ENCODE measurements at regions not wholly inside any gene's neighbourhood (a gene's known extent, or its start where the extent isn't known, plus 50 kb on each side); places are given as distances from the start of the nearest gene placed in this dataset.
"Not testable (repeated sequence)": the region's sequence is repeated elsewhere in the genome, so short reads cannot be mapped to it uniquely, and the experiment has no call there.

- in situ Hi-C loops (cut with HindIII; ENCODE audit: low pct_ligation_motif_present, low pct_unique_long_range_greater_than_20kb, low sequenced_read_pairs) = no loop called here
Measured at GRCh38 chr13:88031980-88032559, 360.9 kb downstream of the SLITRK5 start.

GRCh38 chr13:88036205-88036604 lies 365.0 kb downstream of the SLITRK5 start:
- DNase-seq; in situ Hi-C loops (cut with HindIII; ENCODE audit: low pct_ligation_motif_present, low pct_unique_long_range_greater_than_20kb, low sequenced_read_pairs): not testable (repeated sequence)

More at GRCh38 chr13:88031980-88032559, 360.9 kb downstream of the SLITRK5 start:
- DNase-seq = peak; percentile 41

GRCh38 chr13:88042489-88042888 lies 371.3 kb downstream of the SLITRK5 start:
- no peak for DNase-seq

GRCh38 chr13:88051746-88052482 lies 380.7 kb downstream of the SLITRK5 start:
- no peak for DNase-seq
- in situ Hi-C loops (cut with HindIII; ENCODE audit: low pct_ligation_motif_present, low pct_unique_long_range_greater_than_20kb, low sequenced_read_pairs) = no loop called here

More at GRCh38 chr13:88042489-88042888, 371.3 kb downstream of the SLITRK5 start:
- in situ Hi-C loops (cut with HindIII; ENCODE audit: low pct_ligation_motif_present, low pct_unique_long_range_greater_than_20kb, low sequenced_read_pairs) = no loop called here

DNA sequence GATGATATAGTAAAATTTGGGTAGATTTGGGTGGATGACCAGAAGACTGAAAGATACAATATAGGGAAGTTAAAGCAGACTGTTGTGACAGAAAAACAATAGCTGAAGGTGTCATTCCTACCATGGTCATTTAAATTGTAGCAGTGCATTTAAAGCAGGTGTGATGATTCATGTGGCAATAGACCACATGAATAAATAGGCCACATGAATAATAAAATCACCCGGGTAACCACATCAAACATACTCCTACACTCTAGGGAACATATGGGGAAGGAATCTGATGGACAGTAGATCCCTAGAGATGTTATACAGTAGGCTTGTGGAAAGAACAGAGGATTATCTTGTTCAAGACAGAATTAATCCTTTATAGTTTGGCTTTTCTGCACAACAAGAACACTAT lies 392.6 kb downstream of the SLITRK5 start:
- no peak for DNase-seq
- in situ Hi-C loops (cut with HindIII; ENCODE audit: low pct_ligation_motif_present, low pct_unique_long_range_greater_than_20kb, low sequenced_read_pairs) = no loop called here

DNA sequence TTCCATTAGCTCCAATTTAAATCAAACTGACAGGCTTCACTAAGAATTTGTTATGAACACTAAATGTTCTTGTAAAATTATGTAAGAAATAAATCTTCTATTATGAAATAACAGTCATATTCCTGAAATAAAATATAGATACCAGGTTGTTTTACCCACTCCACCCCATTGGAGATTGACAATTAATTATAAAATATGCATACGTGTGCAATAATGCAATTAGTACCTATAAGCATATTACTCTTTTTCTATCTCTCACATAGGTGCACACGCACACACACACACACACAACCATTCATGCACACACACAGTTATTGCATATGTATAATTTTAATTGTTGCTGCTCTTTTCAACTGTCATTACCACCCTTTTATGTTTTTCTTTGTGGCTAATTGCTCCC lies 395.7 kb downstream of the SLITRK5 start:
- no peak for DNase-seq
- in situ Hi-C loops (cut with HindIII; ENCODE audit: low pct_ligation_motif_present, low pct_unique_long_range_greater_than_20kb, low sequenced_read_pairs) = no loop called here

- in situ Hi-C loops (cut with HindIII; ENCODE audit: low pct_ligation_motif_present, low pct_unique_long_range_greater_than_20kb, low sequenced_read_pairs) = no loop called here
- peak; percentile 2 for DNase-seq
Measured at GRCh38 chr13:88068316-88068715, 397.1 kb downstream of the SLITRK5 start.

DNA sequence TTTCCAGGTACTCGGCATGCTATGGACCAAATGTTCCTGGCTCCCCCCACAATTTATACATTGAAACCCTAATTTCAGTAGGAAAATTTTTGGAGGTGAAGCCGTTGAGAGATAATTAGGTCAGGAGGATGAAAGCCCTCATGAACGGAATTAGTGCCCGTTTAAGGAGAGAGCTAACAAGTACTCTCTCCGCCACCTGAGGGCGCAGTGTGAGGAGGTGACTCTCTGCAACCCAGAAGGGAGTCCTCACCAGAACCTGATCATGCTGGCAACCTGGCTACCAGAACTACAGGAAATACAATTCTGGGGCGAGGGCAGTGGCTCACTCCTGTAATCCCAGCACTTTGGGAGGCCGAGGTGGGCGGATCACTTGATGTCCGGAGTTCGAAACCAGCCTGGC lies 397.8 kb downstream of the SLITRK5 start:
- no peak for DNase-seq
- in situ Hi-C loops (cut with HindIII; ENCODE audit: low pct_ligation_motif_present, low pct_unique_long_range_greater_than_20kb, low sequenced_read_pairs) = no loop called here

GRCh38 chr13:88071371-88071770 lies 400.2 kb downstream of the SLITRK5 start:
- in situ Hi-C loops (cut with HindIII; ENCODE audit: low pct_ligation_motif_present, low pct_unique_long_range_greater_than_20kb, low sequenced_read_pairs) = no loop called here

DNA sequence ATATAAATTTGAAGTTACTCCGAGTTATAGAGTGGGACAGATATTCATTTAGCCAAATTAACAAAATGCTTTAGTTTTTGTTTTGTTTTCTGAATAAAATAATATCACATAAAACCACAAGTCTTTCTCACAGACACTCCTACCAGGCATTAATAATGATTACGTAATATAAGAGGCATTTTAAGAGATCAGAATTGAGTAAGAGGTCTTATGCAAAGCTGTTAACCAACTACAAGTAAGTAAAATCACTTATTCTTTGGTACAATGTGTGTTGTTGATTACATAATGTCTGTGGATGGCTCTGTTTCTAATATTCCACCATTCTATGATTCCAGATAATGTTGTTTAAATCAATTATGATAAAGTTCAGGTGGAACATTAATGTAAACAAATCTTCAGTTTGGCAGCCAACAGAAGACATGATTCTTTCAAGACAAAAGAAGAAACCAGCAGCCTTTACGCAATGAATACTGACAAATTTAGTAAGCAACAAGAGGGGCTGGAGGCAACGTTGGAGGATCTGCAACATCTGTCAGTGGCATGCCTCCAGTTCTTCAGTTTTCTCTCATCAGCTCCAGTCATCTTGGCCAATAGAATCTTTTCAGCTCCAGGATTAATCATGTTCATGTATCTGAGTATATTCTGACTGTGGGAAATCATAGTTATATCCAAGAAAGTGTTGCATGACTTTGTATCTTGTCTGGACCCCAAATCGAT lies 403.8 kb downstream of the SLITRK5 start:
- no peak for DNase-seq
- in situ Hi-C loops (cut with HindIII; ENCODE audit: low pct_ligation_motif_present, low pct_unique_long_range_greater_than_20kb, low sequenced_read_pairs) = no loop called here

More at GRCh38 chr13:88071371-88071770, 400.2 kb downstream of the SLITRK5 start:
- DNase-seq = no peak

- in situ Hi-C loops (cut with HindIII; ENCODE audit: low pct_ligation_motif_present, low pct_unique_long_range_greater_than_20kb, low sequenced_read_pairs) = no loop called here
- no peak for DNase-seq
Measured at GRCh38 chr13:88085036-88085435, 413.9 kb downstream of the SLITRK5 start.

DNA sequence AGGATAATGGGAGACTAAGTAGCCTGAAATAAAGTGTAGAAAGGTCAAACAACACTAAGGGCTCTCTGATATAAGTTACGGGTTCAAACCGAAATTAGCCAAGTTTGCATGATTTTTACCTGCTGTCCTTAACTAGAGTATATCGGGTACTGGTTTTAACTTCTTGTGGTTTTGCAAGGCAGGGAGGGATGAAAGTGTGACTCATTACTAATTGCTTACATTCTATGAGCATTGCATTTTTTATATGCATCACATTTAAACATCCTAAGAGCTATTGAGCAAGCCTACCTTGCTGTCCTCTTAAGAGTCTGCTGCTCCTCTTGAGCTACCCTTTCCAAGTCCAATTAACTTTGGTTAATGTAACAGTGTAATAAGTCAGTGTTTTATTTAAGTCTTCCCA lies 415.4 kb downstream of the SLITRK5 start:
- in situ Hi-C loops (cut with HindIII; ENCODE audit: low pct_ligation_motif_present, low pct_unique_long_range_greater_than_20kb, low sequenced_read_pairs) = no loop called here
- DNase-seq = no peak

GRCh38 chr13:88097541-88097940 lies 426.4 kb downstream of the SLITRK5 start:
- DNase-seq = no peak
- in situ Hi-C loops (cut with HindIII; ENCODE audit: low pct_ligation_motif_present, low pct_unique_long_range_greater_than_20kb, low sequenced_read_pairs) = no loop called here

DNA sequence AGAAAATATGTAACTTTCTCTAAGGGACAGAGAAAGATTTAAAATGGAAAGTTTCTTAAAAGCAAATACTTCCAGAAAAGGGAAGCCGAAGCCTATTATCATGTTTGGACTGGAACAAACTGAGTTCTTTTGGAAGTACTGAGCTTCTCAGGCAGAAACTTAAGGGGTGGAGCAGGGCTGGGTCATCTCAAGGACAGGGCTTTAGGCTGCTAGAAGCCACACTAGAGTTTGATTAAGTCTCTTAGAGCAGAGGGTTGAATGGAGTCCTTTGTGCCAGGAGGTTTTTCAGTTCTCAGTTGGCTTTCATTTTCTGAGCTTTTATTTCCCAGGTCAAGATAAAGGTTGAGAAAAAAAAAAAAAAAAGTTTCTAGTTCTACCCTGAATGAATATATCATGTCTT lies 432.7 kb downstream of the SLITRK5 start:
- in situ Hi-C loops (cut with HindIII; ENCODE audit: low pct_ligation_motif_present, low pct_unique_long_range_greater_than_20kb, low sequenced_read_pairs) = no loop called here
- no peak for DNase-seq

- DNase-seq = no peak
- in situ Hi-C loops (cut with HindIII; ENCODE audit: low pct_ligation_motif_present, low pct_unique_long_range_greater_than_20kb, low sequenced_read_pairs) = no loop called here
Measured at GRCh38 chr13:88104576-88104975, 433.4 kb downstream of the SLITRK5 start.

DNA sequence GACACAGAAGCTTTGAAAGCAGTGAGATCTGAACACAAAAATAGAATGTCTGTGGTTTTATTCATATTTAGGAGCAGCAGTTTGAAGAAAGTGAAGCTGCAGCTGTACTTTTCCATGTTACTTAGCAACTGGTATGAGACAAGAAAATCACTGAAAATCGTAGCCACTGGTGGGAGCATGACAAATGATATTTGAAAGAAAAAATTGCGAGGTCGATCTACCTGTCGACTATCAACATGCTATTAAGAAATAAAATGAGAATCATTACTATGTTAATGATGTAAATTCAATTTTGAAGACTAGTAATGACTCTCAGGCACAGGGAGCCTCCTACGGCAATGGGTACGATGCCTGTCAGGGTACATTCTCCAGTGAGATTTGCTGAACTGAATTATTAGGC lies 436.4 kb downstream of the SLITRK5 start:
- no peak for DNase-seq
- in situ Hi-C loops (cut with HindIII; ENCODE audit: low pct_ligation_motif_present, low pct_unique_long_range_greater_than_20kb, low sequenced_read_pairs) = no loop called here

DNA sequence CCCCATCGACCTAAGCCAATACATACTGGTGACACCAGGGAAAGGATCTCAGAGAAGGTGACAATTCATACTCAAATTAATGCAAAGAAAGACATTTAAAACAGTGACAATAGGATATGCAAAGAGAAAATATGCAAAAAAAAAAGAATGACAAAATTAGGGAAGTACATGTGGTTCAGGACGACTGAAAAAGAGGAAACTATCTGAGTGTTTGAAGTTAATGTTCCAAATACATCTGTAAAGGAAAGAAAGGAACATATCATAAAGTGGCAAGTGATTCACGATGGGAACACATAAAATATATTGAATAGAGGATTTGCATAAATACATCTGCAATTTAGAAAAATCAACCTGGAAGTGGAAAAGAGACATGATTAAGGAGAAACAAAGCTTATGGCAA lies 441.4 kb downstream of the SLITRK5 start:
- in situ Hi-C loops (cut with HindIII; ENCODE audit: low pct_ligation_motif_present, low pct_unique_long_range_greater_than_20kb, low sequenced_read_pairs) = no loop called here
- DNase-seq = no peak

DNA sequence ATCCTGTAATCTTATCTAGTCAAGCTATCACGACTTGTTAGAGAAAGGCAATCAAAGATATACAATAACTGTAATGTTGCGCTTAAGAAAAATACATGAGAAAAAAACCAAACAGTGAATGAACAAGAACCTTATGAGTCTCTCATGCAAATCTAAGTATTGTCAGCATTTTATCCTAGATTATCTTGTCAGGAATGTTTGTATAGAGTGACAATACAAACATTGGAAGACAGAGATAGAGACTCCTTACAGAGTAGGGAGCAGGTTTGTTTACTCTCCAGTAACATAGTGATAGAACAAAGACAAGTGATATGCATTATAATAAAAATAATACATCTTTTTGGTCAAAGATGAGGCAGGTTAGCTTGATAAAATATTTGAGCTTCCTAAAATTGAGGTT lies 444.8 kb downstream of the SLITRK5 start:
- DNase-seq = no peak
- in situ Hi-C loops (cut with HindIII; ENCODE audit: low pct_ligation_motif_present, low pct_unique_long_range_greater_than_20kb, low sequenced_read_pairs) = no loop called here

DNA sequence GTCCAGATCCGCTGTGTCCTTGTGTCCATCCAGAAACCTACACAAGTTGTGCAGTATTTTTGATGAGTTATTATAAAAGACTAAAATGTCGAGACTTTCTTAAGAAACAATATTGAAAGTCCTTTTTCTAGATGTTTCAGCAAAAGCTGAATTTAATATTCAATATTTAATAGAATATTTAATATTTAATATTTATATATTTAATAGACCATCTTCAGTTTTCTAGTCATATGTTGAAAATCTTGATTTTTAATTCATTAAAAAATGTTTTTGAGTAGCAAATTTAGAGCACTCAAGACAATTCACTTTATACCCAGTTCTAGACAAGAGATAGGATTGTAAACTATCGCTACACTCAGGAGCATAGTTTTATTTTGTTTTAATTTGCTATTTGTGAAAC lies 447.8 kb downstream of the SLITRK5 start:
- no peak for DNase-seq
- in situ Hi-C loops (cut with HindIII; ENCODE audit: low pct_ligation_motif_present, low pct_unique_long_range_greater_than_20kb, low sequenced_read_pairs) = no loop called here

DNA sequence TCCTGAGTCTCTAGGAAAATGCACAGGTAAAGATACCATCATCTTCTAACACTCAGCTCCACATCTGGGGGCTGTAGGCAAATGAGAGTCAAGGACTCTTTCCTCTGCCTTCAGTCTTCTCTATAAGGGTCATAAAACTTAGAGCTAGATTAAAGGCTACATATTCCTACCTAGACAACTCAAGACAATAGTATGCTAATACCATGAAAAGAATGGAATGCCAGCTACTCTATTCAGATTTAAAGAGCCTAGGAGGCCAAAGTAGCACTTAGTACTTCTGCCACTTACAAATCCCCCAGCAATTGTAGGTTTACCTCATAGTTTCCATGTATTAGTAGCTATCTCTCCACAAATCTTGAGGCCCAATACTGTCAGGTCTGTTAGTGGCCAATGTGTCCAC lies 453.0 kb downstream of the SLITRK5 start:
- DNase-seq = no peak
- in situ Hi-C loops (cut with HindIII; ENCODE audit: low pct_ligation_motif_present, low pct_unique_long_range_greater_than_20kb, low sequenced_read_pairs) = no loop called here
